CD4-positive, alpha-beta T cell treated with Interleukin-15 for 4 hours (primary cell): ENCODE measurements at regions not wholly inside any gene's neighbourhood (a gene's known extent, or its start where the extent isn't known, plus 50 kb on each side); places are given as distances from the start of the nearest gene placed in this dataset.

Experiments used
- DNase-seq: peaks from one replicate; pipeline ENCODE4 v3.0.0-alpha.2; 2020; ENCODE audit warnings: low spot score

DNA sequence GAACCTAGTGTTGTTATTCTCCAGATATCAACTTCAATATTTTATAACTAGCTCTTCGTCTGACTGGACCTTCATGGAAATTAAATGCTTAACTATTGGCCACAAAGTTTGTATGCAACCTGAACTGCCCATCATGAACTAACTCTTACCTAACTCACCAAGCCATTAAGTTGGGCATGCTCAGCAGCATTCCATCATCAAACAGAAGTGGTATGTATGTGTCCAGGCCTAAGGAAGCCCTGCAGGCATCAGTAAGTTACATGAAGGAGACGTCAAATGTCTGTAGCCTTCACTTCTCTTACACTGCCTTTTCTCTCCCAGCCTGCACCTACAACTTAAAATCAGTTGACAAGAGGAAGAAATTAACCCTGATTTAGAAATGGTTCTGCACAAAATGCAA is 1639.2 kb upstream of the PABPC4L start:
- DNase-seq = no peak

GRCh38 chr4:135839712-135840111 is 1638.1 kb upstream of the PABPC4L start:
- no peak for DNase-seq

- no peak for DNase-seq
Observed at GRCh38 chr4:135838889-135839288, 1637.3 kb upstream of the PABPC4L start.

DNA sequence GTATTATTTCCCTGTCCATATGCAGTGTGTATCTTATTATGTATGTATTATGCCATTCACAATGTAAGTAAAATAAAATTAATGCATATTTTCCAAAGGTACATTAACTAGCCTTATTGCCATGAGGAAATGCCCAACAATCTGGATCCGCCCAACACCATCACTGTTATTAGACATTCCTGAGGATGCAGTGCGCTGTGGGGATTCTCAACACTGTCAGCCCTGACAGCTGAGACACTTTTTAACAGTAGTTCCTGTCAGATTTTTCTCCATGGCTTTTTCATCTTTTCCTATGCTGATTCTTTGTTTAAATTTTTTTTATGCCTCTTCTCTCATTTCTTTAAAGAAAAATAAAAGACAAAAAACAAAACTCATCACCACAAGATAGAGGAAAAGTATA is 1632.9 kb upstream of the PABPC4L start:
- no peak for DNase-seq

DNA sequence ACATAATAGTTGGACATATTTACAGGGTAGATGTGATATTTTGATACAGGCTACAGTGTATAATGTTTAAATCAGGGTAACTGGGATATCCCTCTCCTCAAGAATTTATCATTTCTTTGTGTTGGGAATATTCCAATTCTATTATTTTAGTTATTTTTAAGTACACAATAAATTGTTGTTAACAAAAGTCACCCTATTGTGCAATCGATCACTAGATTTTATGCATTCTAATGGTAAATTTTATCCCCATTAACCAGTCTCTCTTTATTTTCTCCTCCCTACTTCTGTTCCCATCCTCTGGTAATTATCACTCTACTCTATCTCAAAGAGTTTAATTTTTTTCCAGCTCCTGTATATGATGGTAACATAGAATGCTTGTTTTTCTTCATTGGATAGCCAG is 1631.9 kb upstream of the PABPC4L start:
- DNase-seq = no peak

GRCh38 chr4:135824759-135825296 is 1623.2 kb upstream of the PABPC4L start:
- no peak for DNase-seq

DNA sequence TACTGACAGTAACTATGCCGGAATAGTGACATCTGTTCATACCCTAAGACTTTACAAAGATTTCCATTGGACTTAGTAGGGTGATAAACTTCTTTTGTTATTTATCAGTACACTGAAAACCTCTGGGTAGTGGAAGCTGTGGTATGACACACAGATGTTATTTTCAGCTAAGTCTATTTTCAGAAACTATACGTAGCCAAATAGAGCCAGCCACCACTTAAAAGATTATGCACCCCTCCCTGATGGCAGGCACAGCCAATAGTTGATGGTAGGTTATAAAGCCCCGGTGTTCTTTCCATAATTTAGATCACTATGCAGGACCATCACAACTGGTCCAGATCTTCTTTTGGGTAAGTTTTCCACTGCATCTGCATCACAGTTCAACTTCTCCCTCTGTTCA is 1603.2 kb upstream of the PABPC4L start:
- DNase-seq = no peak

DNA sequence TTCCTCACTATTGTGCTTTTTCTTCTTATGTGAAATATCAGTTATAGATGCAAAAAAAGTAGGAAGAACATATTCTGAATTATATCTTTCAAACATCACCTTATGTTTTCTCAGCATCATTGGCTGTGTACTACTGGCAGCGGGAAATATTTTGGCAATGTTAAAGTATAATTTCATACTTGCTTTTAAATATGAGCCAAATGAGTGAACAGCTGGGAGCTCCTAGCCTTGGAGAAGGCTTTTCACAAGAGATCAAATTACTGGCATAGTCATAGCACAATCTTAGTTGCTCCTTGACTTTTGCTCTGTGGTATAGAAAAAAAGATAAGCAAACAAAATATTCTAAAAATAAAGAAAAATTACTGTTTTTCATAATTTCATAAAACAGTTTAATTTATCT is 1575.8 kb upstream of the PABPC4L start:
- DNase-seq = no peak

- no peak for DNase-seq
Observed at GRCh38 chr4:135775909-135776308, 1574.3 kb upstream of the PABPC4L start.

GRCh38 chr4:135770505-135770904 is 1568.9 kb upstream of the PABPC4L start:
- no peak for DNase-seq

DNA sequence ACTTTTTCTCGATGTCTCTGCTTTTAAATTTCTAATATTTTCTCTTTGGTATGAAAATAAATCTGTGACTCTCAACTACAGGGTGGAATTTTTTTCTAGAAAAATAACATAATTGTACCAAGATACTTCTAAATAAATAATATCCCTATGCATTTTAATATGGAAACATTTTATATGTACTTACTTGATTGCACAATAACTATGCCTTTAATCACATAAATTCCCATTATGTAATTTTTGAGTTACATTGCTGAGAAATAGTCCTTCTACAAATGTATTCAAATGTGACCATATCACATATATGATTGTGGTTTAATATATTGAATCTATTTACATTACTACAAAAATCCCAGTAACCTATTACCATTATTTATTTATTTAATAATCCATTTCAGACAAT is 1543.3 kb upstream of the PABPC4L start:
- no peak for DNase-seq

GRCh38 chr4:135741583-135741982 is 1540.0 kb upstream of the PABPC4L start:
- DNase-seq = no peak

- DNase-seq = no peak
Observed at GRCh38 chr4:135739354-135739753, 1537.8 kb upstream of the PABPC4L start.

DNA sequence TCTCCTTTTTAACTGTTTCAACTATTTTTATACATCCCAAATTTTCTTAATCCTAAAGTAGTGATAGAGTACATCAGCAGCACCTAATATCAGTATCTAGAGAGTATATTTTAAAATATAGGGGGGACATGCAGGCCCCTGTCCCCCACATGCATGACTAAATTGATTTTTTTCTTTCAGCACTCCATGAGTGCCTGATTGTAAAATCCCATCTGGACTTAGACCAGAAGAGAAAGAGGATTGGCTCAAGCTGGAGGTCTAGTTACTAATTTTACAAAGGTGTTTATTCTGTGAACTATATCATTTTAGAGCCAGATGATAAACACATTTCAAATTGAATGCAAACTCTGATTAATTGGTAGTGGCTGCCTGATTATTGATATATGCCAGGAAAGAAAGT is 1533.9 kb upstream of the PABPC4L start:
- no peak for DNase-seq

GRCh38 chr4:135732448-135732847 is 1530.9 kb upstream of the PABPC4L start:
- no peak for DNase-seq

- no peak for DNase-seq
Observed at GRCh38 chr4:135731682-135732081, 1530.1 kb upstream of the PABPC4L start.

DNA sequence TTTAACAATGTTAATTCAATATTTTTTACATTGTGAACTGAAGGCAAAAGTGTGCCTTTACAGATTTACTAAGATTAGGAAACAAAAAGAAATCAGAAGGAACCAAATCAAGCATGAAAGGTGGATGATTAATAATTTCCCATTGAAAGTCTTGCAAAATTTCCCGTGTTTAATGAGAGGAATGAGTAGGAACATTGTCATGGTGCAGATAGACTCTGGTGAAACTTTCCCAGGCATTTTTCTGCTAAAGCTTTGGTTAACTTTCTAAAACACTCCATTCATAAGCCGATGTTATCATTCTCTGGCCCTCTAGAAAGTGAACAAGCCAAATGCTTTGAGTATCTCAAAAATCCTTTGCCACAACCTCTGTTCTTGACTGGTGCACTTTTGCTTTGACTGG is 1522.8 kb upstream of the PABPC4L start:
- no peak for DNase-seq

DNA sequence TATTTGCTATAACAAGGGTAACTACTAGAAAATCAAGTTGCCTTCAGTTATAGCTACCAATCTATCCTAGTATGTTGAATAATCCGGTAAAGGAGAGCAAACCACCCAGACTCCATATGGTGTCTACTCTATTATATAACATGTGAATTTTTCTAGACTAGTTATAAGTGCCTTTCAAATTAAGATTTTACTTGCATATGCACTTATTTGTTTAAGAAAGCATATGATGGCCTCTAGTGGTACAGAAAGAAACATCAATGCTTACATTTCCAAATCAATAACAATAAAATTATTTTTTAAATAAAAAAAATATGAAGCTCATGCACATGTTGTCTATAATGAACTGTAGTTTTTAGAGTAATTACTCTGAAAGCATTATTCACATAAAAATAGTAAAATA is 1516.4 kb upstream of the PABPC4L start:
- no peak for DNase-seq

DNA sequence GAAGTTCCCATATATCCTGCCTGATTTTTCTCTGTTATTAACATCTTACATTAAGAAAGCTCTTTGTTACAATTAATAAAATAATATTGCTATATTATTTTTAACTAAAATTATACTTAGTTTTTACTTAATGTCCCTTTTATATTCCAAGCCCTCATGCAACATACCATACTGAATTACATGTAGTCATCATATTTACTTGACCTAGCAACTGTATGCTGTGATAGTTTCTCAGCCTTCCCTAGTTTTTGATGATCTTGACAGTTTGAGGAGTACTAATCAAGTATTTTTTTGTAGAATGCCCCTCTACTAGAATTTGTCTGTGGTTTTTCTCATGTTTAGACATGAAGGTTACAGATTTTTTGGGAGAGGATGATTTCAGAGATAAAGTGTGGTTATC is 1503.8 kb upstream of the PABPC4L start:
- DNase-seq = no peak

GRCh38 chr4:135694066-135694465 is 1492.5 kb upstream of the PABPC4L start:
- no peak for DNase-seq

GRCh38 chr4:135684001-135684400 is 1482.4 kb upstream of the PABPC4L start:
- DNase-seq = no peak

DNA sequence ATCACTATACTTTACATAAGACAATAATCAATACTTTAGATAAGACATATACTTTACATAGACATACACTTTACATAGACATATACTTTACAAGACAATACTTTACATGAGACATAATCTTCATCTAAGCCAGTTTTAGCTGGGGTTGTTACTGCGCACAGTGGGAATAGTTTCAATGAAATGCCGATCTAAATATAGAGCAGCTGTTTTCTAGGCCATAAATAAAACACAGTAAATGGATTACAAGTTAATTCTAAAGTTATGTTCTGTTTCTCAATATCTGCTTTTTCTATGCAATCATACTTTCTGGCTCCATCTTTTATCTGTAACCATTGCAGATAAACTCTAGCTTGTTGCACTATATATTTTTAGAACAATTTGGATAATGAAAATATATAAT is 1470.6 kb upstream of the PABPC4L start:
- no peak for DNase-seq

DNA sequence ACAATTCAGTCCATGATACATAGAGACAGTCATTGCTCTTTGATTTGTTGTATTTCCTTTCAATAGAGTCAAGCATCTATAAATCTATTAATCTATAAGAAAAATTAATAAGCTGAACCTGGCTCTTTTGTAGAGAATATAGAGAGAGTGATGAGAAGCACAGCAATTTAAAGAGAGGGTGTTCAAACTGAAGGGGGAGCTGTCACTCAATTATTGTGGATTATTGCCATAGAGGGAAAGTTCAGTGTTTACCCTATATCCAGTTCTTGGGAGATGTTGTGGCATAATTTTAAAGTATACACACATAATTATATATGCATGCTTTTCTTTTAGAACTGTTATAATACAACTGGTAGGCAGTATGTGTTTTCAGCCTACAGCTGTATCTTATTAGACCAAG is 1469.0 kb upstream of the PABPC4L start:
- DNase-seq = no peak
